K562 (cell line): ENCODE measurements at regions not wholly inside any gene's neighbourhood (a gene's known extent, or its start where the extent isn't known, plus 50 kb on each side); places are given as distances from the start of the nearest gene placed in this dataset.

Source experiments
- ATAC-seq: fragments of 200-7000 bp; cut with Tn5 transposase; 3 replicates; pipeline ENCODE4 v1.9.1; 2020; ENCODE audit warnings: moderate library complexity
- BruUV-seq: library from RNA; stranded (reverse); fragments of 400-500 nt; replicated peaks from 2 replicates; lab custom pipeline; 2021; lab: Mats Ljungman, UMichigan
- CTCF ChIA-PET: fragments of 300-600 bp; formaldehyde crosslinking; extraction: SDS; loops from one replicate; lab custom pipeline; 2021; ENCODE audit warnings: low intra/inter-chr PET ratio; lab: Yijun Ruan, JAX
- POLR2A ChIA-PET: fragments of 300-600, 350-650 bp; sonication (Branson Sonifier 250); formaldehyde crosslinking; extraction: SDS; loops from one replicate; lab custom pipeline; 2021; ENCODE audit warnings: antibody characterized with exemption, inconsistent platforms; lab: Yijun Ruan, JAX
- DNase-seq, 4 experiments: peaks; one replicate each; pipeline versions ENCODE4 v3.0.0 to v3.0.0-alpha.2; 2011 to 2018; ENCODE audit warnings: low spot score in 3 of 4, mixed read lengths in 3 of 4; ENCODE audit errors: extremely low read depth in 1 of 4
- FAIRE-seq: peaks from 2 replicates; lab custom pipeline; 2011; peaks lifted over from hg19 to GRCh38; lab: Jason Lieb, UNC
- H2AFZ ChIP-seq: 2 replicates; pipeline ENCODE4 v1.6.0; 2011; ENCODE audit warnings: low read depth, low read length, control low read depth, inconsistent platforms
- H3K27ac ChIP-seq: fragments of 200-600 bp; 3 replicates; pipeline ENCODE4 v1.8.0; 2011; ENCODE audit warnings: low read depth, mild to moderate bottlenecking, control low read depth, inconsistent platforms, low read length, moderate library complexity, mixed read lengths; ENCODE audit errors: extremely low read depth
- H3K27me3 ChIP-seq, 2 experiments: fragments of 300-600 bp in 1 of 2; 2 replicates in 1 of 2; 3 replicates in 1 of 2; pipeline versions ENCODE4 v1.6.0 to v1.8.0; 2011; ENCODE audit warnings: inconsistent platforms in 2 of 2, low read length in 2 of 2, mild to moderate bottlenecking in 1 of 2, mixed read lengths in 1 of 2, moderate library complexity in 1 of 2; ENCODE audit not compliant: control insufficient read depth in 2 of 2, insufficient read depth in 2 of 2
- H3K36me3 ChIP-seq: fragments of 300-600 bp; 3 replicates; pipeline ENCODE4 v1.8.0; 2011; ENCODE audit warnings: mild to moderate bottlenecking, low read length, inconsistent platforms; ENCODE audit not compliant: control insufficient read depth, insufficient read depth
- H3K4me1 ChIP-seq, 2 experiments: fragments of 200-600 bp in 1 of 2; replicated peaks in 1 of 2; 2 replicates in 1 of 2; 3 replicates in 1 of 2; pipeline versions ENCODE4 v1.5.1 to v1.8.0; 2011; ENCODE audit warnings: inconsistent platforms in 2 of 2, low read length in 2 of 2, mild to moderate bottlenecking in 1 of 2, mixed read lengths in 1 of 2, moderate library complexity in 1 of 2; ENCODE audit not compliant: control insufficient read depth in 2 of 2, insufficient read depth in 2 of 2
- H3K4me2 ChIP-seq: 2 replicates; pipeline ENCODE4 v1.6.1; 2011; ENCODE audit warnings: low read length, control low read depth, inconsistent platforms, mixed read lengths; ENCODE audit not compliant: insufficient read depth
- H3K4me3 ChIP-seq: fragments of 200-600 bp; sonication (generic), shearing (Covaris generic); 2 replicates; pipeline ENCODE4 v1.5.1; 2016; ENCODE audit warnings: control low read depth, inconsistent platforms
- H3K79me2 ChIP-seq: fragments of 200-600 bp; 3 replicates; pipeline ENCODE4 v1.8.0; 2011; ENCODE audit warnings: low read length, inconsistent platforms; ENCODE audit not compliant: control insufficient read depth, insufficient read depth
- H3K9ac ChIP-seq, 2 experiments: 2 replicates each; pipeline versions ENCODE4 v1.6.0 to v1.6.1; 2011; ENCODE audit warnings: low read depth in 2 of 2, low read length in 2 of 2, control low read depth in 1 of 2, inconsistent platforms in 1 of 2, mild to moderate bottlenecking in 1 of 2, mixed read lengths in 1 of 2; ENCODE audit not compliant: insufficient read depth in 1 of 2
- H3K9me1 ChIP-seq: one replicate; pipeline ENCODE4 v1.6.0; 2011; ENCODE audit warnings: inconsistent platforms, mild to moderate bottlenecking, low read length, moderate library complexity; ENCODE audit not compliant: control insufficient read depth, insufficient read depth
- H3K9me3 ChIP-seq: replicated peaks from 2 replicates; pipeline ENCODE4 v1.5.1; 2011; ENCODE audit warnings: low read depth, low read length, inconsistent platforms; ENCODE audit not compliant: control insufficient read depth, insufficient read depth
- H4K20me1 ChIP-seq: replicated peaks from 2 replicates; pipeline ENCODE4 v1.6.1; 2011; ENCODE audit warnings: low read length, inconsistent platforms, mixed read lengths; ENCODE audit not compliant: control insufficient read depth, insufficient read depth
- BRD4 ChIP-seq: fragments of 200-600 bp; sonication (generic); IDR thresholded peaks from 2 replicates; pipeline ENCODE4 v1.6.1; 2017; ENCODE audit warnings: inconsistent platforms
- NR2C2 ChIP-seq, 2 experiments: fragments of 200-800 bp in 1 of 2; sonication (Bioruptor generic) in 1 of 2; sonication (generic) in 1 of 2; formaldehyde crosslinking in 1 of 2; IDR thresholded peaks; 2 replicates each; pipeline versions ENCODE4 v1.6.1 to v1.8.0; 2016 to 2022; ENCODE audit warnings: mild to moderate bottlenecking in 1 of 2, missing compliant biosample characterization in 1 of 2, missing genetic modification characterization in 1 of 2, missing genetic modification reagents in 1 of 2
- ZNF133 ChIP-seq: fragments of 250-450 bp; sonication (Bioruptor Pico); IDR thresholded peaks from 2 replicates; pipeline ENCODE4 v1.4.0; 2020; ENCODE audit warnings: mild to moderate bottlenecking
- ZNF224 ChIP-seq: sonication (generic); formaldehyde crosslinking; IDR thresholded peaks from 2 replicates; pipeline ENCODE4 v1.8.0; 2022; ENCODE audit warnings: mild to moderate bottlenecking, missing genetic modification reagents
- ZNF398 ChIP-seq: fragments of 250-450 bp; sonication (Bioruptor Pico); IDR thresholded peaks from 2 replicates; pipeline ENCODE4 v1.8.0; 2021; ENCODE audit warnings: moderate library complexity, mild to moderate bottlenecking, inconsistent platforms
- WGBS: fragments of 100-300 bp; shearing (Covaris generic); methylation state at CpG from one replicate; pipeline ENCODE4 v1.1.6; 2016; ENCODE audit warnings: low coverage, mixed read lengths; ENCODE audit not compliant: insufficient coverage; ENCODE audit errors: missing lambda C conversion rate; 5-methylcytosine and 5-hydroxymethylcytosine counted together
- in situ Hi-C: fragments of 300-500 bp; cut with MboI; formaldehyde crosslinking; loops from 4 replicates; pipeline ENCODE4 v1.15.0; 2018; ENCODE audit warnings: inconsistent platforms, mixed read lengths
- intact Hi-C: fragments of 100-400 bp; cut with micrococcal nuclease; formaldehyde crosslinking; loops from 2 replicates; pipeline ENCODE4 v1.14.2; 2022

GRCh38 chr5:170166101-170166500 lies 60.4 kb downstream of the FOXI1 start:
- Histone ChIP-seq H3K9ac (no peak overlapping the region), H3K27ac (no peak overlapping the region), H3K4me2 (no peak overlapping the region), H3K27me3 (peaks cover 18 to 58% of the 10 kb centered on the region in 2 experiments; a peak in 4 of 5 replicates), H3K79me2 (no peaks in the 10 kb centered on the region), H2AFZ (no peak overlapping the region), H3K9me1 (no peaks in the 10 kb centered on the region), H4K20me1 (0 out of 2 replicates have a peak, but pooled peaks cover 3% of the 10 kb centered on the region), H3K4me3 (no peak overlapping the region), H3K4me1 (no peaks in the 10 kb centered on the region), H3K36me3 (no peaks in the 10 kb centered on the region), H3K9me3 (no peaks in the 10 kb centered on the region)
- no peak for DNase-seq
- CTCF ChIA-PET, result no interaction called here
- no peak for TF ChIP-seq ZNF133
- no peak for TF ChIP-seq NR2C2 (CRISPR knock-in tag; IDR thresholded peaks at IDR 0.05)
- TF ChIP-seq NR2C2 (tag; IDR thresholded peaks at IDR 0.05), result no peak
- no peak for TF ChIP-seq ZNF224
- no peak for TF ChIP-seq ZNF398
- no peak for TF ChIP-seq BRD4
- intact Hi-C loops, result no loop called here
- in situ Hi-C loops, result loop anchor here (10.0 kb wide), 1 partner anchor 451 kb away; no protein-coding TSS in a partner anchor
- no peak for ATAC-seq
- BruUV-seq, result no TSS peak
- WGBS, result 3% methylated on average over 3 of the region's 3 CpGs
- FAIRE-seq, result no peak
- POLR2A ChIA-PET, result interaction anchor here (1.5 kb wide), 1 partner anchor 11 kb away, joined by 5 read pairs; no protein-coding TSS in a partner anchor
